ENCODE measurements at regions not wholly inside any gene's neighbourhood (a gene's known extent, or its start where the extent isn't known, plus 50 kb on each side); places are given as distances from the start of the nearest gene placed in this dataset.

DNA sequence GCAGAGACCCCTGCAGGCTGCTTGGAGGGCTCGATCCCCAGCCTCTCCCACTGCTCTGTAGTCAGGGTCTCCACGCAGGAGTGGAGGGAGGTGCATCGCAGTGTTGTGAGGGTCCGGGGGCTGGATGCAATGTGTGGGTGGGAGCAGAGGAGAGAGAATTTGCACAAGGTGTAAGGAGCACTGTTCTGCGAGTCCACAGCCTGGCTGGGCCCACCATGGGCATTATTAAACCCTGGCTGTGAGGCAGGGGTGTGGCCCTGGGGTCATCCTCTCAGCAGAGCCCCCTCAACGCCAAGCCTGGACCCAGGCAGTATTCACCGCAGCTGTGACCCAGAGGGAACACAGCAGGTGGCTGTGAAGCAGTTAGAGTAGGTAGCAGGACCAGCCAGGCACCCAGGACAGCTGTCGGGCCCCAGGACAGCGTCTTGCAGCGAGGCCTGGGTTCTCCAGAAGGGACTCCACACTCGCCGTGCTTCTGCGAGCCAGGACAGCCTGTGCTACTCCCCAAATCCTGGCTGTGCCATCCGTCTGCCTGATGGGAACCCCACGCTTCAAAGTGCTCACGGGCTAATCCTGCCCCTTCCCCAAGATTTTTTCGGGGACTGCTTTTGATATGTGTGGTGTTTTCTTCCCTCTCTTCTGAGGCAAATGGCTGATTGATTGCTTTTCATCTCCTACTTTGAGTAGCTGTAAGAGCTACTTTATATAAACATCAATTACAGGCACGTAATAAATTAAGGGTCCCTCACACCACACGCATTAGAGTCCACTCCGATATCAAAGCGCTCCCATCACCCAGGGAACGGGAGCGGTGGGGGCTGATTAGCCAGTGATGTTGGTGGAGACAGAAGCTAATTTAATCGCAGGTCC, 100.9 kb upstream of the GSE1 start:
- dilution Hi-C loops (cut with HindIII; ENCODE audit: low sequenced_read_pairs, unreplicated experiment): no loop called here

More for the DNA sequence above, 100.9 kb upstream of the GSE1 start:
- peak overlapping the region; percentile 92; the same call in 1 of the 2 replicates for H4K91ac ChIP-seq (ENCODE audit: insufficient read depth, low read depth, low read length)
- TF ChIP-seq MAFK (IDR thresholded peaks at IDR 0.05; ENCODE audit: low read depth, low read length): no peak
- H2BK20ac ChIP-seq (ENCODE audit: low read depth, low read length): no peak overlapping the region; the same call in 1 of the 2 replicates
- no peak overlapping the region for H4K5ac ChIP-seq (ENCODE audit: low read depth, low read length)
- WGBS, 2 experiments (ENCODE audit: extremely low coverage in 2 of 2, insufficient read length in 1 of 2): 67% methylated on average over 10 of the region's 24 CpGs; no CpG with 5 or more reads in 1 of the 2 experiments
- H4K20me1 ChIP-seq (ENCODE audit: insufficient read depth, low read length): peaks cover 14% of the 10 kb centered on the region
- POLR2A ChIA-PET (ENCODE audit: unreplicated experiment): no interaction called here
- DNase-seq (no peak), ATAC-seq (ENCODE audit: low read depth) (no peak)
- no peaks in the 10 kb centered on the region for H3K27me3 ChIP-seq (ENCODE audit: control insufficient read depth, insufficient read depth, low read length)
- H3K4me3 ChIP-seq (ENCODE audit: insufficient read depth, low read depth, low read length): no peak overlapping the region
- H3K27ac ChIP-seq (ENCODE audit: insufficient read depth, low read length): 0 out of 2 replicates have a peak overlapping the region, but pooled peaks have one; percentile 1
- in situ Hi-C loops (cut with MboI; ENCODE audit: low sequenced_read_pairs) (no loop called here), intact Hi-C loops (cut with micrococcal nuclease) (no loop called here)
- H2AK5ac ChIP-seq (ENCODE audit: low read depth, low read length): peak overlapping the region; percentile 95
- H3K23ac ChIP-seq (ENCODE audit: low read depth, low read length): no peak overlapping the region
- no peak overlapping the region for H2BK5ac ChIP-seq (ENCODE audit: low read depth, low read length, poor library complexity, severe bottlenecking)
- H3K56ac ChIP-seq (ENCODE audit: extremely low read depth, insufficient read depth, low read length): no peak overlapping the region
- peak overlapping the region; percentile 94 for H2BK120ac ChIP-seq (ENCODE audit: low read depth, low read length)
- H3K36me3 ChIP-seq (ENCODE audit: control insufficient read depth, insufficient read depth, low read length): no peaks in the 10 kb centered on the region
- no TSS peak for BruUV-seq (replicated peaks)
- no peaks in the 10 kb centered on the region for H3K9me3 ChIP-seq (ENCODE audit: control insufficient read depth, insufficient read depth, low read length)
- H3K4me2 ChIP-seq (ENCODE audit: low read depth, low read length): peak overlapping the region; percentile 17; the same call in 1 of the 2 replicates
- peak overlapping the region; percentile 78; the same call in 1 of the 3 replicates for H2BK15ac ChIP-seq (ENCODE audit: low read depth, low read length)
- CTCF ChIA-PET: no interaction called here
- H3K14ac ChIP-seq (replicated peaks; ENCODE audit: low read depth, low read length): peak overlapping the region; percentile 80
- peaks cover 7% of the 10 kb centered on the region for H3K9me1 ChIP-seq (ENCODE audit: insufficient read depth, low read length)
- peaks cover 36% of the 10 kb centered on the region for H3K4me1 ChIP-seq (ENCODE audit: control insufficient read depth, insufficient read depth, low read length)
- no peak overlapping the region for H3K18ac ChIP-seq (ENCODE audit: low read depth, low read length)
- H3K9ac ChIP-seq (ENCODE audit: low read depth, low read length): no peak overlapping the region
- peaks cover 5 to 32% of the 10 kb centered on the region in 2 experiments; a peak in 3 of 4 replicates for H3K79me1 ChIP-seq (ENCODE audit: low read depth in 1 of 2, low read length in 2 of 2)
- H3K4ac ChIP-seq (ENCODE audit: low read depth, low read length): peak overlapping the region; percentile 47; the same call in 1 of the 2 replicates
- H2AFZ ChIP-seq (replicated peaks; ENCODE audit: low read length, poor library complexity): peak overlapping the region; percentile 26
- peak overlapping the region; percentile 74 to 77; a peak in 2 of 4 replicates for H4K8ac ChIP-seq (ENCODE audit: low read depth in 2 of 2, low read length in 2 of 2)
- peak overlapping the region; percentile 95 for H2AK9ac ChIP-seq (replicated peaks; ENCODE audit: low read depth, low read length, poor library complexity)

Data from IMR-90 (cell line).